Fibroblast of mammary gland (primary cell): ENCODE measurements at regions not wholly inside any gene's neighbourhood (a gene's known extent, or its start where the extent isn't known, plus 50 kb on each side); places are given as distances from the start of the nearest gene placed in this dataset.
A peak's percentile ranks its signal among the peaks of the same experiment; 100 is the strongest.
"Not testable (repeated sequence)": the region's sequence is repeated elsewhere in the genome, so short reads cannot be mapped to it uniquely, and the experiment has no call there.

Experiments
- DNase-seq: peaks from one replicate; pipeline ENCODE4 v3.0.0-alpha.2; 2010; ENCODE audit warnings: low read depth
- H3K4me3 ChIP-seq: 2 replicates; pipeline ENCODE4 v1.5.1; 2011; ENCODE audit warnings: low read depth, mild to moderate bottlenecking, low read length, moderate library complexity; ENCODE audit not compliant: control insufficient read depth
- TF ChIP-seq, protein P1 (sequence below): conservative IDR thresholded peaks from 2 replicates; pipeline ENCODE4 v1.5.1; 2011; ENCODE audit warnings: low read depth, low read length, inconsistent platforms; ENCODE audit not compliant: control insufficient read depth, insufficient read depth

DNA sequence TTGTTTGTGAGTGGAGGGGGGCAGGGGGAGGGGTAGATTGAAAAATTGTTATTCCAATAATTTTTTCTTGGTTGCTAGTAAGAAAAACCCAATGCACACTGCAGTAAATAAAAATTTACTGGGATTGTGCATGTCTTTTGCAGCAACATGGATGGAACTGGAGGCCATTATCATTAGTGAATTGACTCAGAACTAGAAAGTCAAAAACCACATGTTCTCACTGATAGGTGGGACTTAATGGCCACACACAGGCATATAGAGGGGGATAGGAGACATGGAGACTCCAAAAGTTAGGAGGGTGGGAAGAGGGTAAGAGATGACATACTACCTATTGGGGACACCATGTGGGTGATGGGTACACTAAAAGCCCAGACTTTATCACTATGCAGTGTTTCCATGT, 67.2 kb downstream of the BUB3 start:
- no peak overlapping the region for H3K4me3 ChIP-seq

DNA sequence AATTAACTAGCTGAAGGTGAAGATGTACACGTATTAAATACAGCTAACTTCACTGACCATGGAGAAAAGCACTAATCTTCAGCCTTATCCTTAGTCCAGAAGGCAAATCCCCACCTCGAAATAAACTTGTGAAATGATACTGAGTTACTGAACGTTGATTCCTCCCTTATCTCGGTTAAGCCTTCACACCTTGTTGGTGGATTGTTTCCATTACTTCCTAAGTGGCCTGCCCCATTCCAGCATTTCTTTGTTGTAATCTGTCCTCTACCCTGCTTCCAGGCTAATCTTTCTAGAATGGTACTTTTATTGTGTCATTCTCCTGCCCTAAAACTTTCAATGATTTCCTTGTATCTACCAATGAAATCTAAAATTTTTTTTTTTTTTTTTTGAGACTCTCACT, 68.6 kb downstream of the BUB3 start:
- TF ChIP-seq, protein P1, sequence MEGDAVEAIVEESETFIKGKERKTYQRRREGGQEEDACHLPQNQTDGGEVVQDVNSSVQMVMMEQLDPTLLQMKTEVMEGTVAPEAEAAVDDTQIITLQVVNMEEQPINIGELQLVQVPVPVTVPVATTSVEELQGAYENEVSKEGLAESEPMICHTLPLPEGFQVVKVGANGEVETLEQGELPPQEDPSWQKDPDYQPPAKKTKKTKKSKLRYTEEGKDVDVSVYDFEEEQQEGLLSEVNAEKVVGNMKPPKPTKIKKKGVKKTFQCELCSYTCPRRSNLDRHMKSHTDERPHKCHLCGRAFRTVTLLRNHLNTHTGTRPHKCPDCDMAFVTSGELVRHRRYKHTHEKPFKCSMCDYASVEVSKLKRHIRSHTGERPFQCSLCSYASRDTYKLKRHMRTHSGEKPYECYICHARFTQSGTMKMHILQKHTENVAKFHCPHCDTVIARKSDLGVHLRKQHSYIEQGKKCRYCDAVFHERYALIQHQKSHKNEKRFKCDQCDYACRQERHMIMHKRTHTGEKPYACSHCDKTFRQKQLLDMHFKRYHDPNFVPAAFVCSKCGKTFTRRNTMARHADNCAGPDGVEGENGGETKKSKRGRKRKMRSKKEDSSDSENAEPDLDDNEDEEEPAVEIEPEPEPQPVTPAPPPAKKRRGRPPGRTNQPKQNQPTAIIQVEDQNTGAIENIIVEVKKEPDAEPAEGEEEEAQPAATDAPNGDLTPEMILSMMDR, result no peak
- no peak for DNase-seq
- H3K4me3 ChIP-seq, result no peak overlapping the region

More for the DNA sequence above, 67.2 kb downstream of the BUB3 start:
- DNase-seq, result no peak
- TF ChIP-seq, protein P1, result no peak

DNA sequence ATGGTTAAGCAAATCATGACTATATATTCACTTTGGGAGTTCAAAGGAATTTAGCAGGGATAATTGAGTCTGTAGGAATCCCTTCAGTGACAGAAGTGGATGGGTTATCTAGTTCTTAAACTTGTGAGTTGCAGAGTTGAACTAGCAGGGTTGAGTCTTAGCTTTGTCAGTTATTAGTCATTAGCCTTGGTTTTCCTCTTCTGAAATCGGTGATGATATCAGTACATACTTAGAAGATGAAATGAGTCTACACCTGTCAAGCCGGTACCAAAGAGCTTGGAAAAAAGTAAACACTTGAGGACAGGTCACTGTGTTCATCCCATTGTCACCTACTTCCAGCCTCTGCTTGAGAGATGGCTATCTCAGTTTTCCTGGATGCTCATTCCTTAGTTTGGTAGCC, 73.5 kb downstream of the BUB3 start:
- DNase-seq, result no peak
- H3K4me3 ChIP-seq, result no peak overlapping the region
- TF ChIP-seq, protein P1, result no peak

GRCh38 chr10:123229927-123230630, 75.9 kb downstream of the BUB3 start:
- TF ChIP-seq, protein P1, result no peak
- H3K4me3 ChIP-seq, result no peak overlapping the region
- DNase-seq, result peak; percentile 12

DNA sequence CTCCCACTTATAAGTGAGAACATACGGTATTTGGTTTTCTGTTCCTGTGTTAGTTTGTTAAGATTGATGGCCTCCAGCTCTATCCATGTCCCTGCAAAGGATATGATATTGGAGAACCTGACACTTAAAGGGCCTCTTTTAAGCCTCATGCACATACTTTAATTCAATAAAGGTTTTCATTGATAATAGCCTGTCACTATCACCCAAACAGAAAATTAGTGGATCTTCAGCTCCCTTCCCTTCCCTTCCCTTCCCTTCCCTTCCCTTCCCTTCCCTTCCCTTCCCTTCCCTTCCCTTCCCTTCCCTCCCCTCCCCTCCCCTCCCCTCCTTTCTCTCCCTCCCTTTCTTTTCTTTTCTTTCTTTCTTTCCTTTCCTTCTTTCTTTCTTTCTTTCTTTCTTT, 78.7 kb downstream of the BUB3 start:
- not testable (repeated sequence) for H3K4me3 ChIP-seq, DNase-seq

- H3K4me3 ChIP-seq, DNase-seq: not testable (repeated sequence)
Measured at GRCh38 chr10:123235014-123235413, 80.8 kb downstream of the BUB3 start.

GRCh38 chr10:123236126-123236525, 81.9 kb downstream of the BUB3 start:
- H3K4me3 ChIP-seq, result no peak overlapping the region
- DNase-seq, result no peak
- TF ChIP-seq, protein P1, result no peak

GRCh38 chr10:123240250-123240649, 86.0 kb downstream of the BUB3 start:
- H3K4me3 ChIP-seq, result no peak overlapping the region
- TF ChIP-seq, protein P1, result no peak
- no peak for DNase-seq
